Peyer's patch (tissue), 4 donors: ENCODE measurements at regions not wholly inside any gene's neighbourhood (a gene's known extent, or its start where the extent isn't known, plus 50 kb on each side); places are given as distances from the start of the nearest gene placed in this dataset.
"Not testable (repeated sequence)": the region's sequence is repeated elsewhere in the genome, so short reads cannot be mapped to it uniquely, and the experiment has no call there.

Experiments
- POLR2A ChIP-seq, 2 donors: fragments of 450-650 bp; IDR thresholded peaks; one replicate each; pipeline ENCODE4 v1.5.1; 2017; ENCODE audit warnings: antibody characterized with exemption in 2 of 2, mild to moderate bottlenecking in 2 of 2, moderate library complexity in 2 of 2
- TF ChIP-seq, protein P1 (sequence below), 6 experiments: fragments of 450-650 bp in 4 of 6; fragments of 200-600 bp in 2 of 6; sonication (generic) in 1 of 6; IDR thresholded peaks; one replicate each; pipeline ENCODE4 v1.5.1; 2017 to 2019; ENCODE audit warnings: antibody characterized with exemption in 6 of 6, mild to moderate bottlenecking in 3 of 6, moderate library complexity in 1 of 6

DNA sequence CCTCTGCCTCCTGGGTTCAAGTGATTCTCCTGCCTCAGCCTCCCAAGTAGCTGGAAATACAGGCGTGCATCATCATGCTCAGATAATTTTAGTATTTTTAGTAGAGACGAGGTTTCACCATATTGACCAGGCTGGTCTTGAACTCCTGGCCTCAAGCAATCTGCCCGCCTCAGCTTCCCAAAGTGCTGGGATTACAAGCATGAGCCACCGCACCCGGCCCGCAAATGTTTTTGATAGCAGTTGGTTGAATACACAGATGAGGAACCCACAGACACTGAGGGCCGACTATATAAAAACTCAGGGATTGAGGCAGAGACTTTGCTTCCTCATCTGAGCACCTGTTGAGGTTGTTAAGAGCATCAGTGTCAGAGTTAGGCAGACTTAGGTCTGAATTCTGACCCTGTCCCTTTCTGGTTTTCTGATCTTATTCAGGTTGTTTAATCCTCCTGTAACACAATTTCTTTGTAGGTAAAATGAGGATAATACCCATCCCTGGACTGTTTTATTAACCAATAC, 84.7 kb downstream of the ZFP36L2 start:
- TF ChIP-seq, protein P1, sequence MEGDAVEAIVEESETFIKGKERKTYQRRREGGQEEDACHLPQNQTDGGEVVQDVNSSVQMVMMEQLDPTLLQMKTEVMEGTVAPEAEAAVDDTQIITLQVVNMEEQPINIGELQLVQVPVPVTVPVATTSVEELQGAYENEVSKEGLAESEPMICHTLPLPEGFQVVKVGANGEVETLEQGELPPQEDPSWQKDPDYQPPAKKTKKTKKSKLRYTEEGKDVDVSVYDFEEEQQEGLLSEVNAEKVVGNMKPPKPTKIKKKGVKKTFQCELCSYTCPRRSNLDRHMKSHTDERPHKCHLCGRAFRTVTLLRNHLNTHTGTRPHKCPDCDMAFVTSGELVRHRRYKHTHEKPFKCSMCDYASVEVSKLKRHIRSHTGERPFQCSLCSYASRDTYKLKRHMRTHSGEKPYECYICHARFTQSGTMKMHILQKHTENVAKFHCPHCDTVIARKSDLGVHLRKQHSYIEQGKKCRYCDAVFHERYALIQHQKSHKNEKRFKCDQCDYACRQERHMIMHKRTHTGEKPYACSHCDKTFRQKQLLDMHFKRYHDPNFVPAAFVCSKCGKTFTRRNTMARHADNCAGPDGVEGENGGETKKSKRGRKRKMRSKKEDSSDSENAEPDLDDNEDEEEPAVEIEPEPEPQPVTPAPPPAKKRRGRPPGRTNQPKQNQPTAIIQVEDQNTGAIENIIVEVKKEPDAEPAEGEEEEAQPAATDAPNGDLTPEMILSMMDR (IDR thresholded peaks at IDR 0.05): not testable (repeated sequence)
- TF ChIP-seq POLR2A (IDR thresholded peaks at IDR 0.05): not testable (repeated sequence)
